ENCODE measurements at regions not wholly inside any gene's neighbourhood (a gene's known extent, or its start where the extent isn't known, plus 50 kb on each side); places are given as distances from the start of the nearest gene placed in this dataset.

DNA sequence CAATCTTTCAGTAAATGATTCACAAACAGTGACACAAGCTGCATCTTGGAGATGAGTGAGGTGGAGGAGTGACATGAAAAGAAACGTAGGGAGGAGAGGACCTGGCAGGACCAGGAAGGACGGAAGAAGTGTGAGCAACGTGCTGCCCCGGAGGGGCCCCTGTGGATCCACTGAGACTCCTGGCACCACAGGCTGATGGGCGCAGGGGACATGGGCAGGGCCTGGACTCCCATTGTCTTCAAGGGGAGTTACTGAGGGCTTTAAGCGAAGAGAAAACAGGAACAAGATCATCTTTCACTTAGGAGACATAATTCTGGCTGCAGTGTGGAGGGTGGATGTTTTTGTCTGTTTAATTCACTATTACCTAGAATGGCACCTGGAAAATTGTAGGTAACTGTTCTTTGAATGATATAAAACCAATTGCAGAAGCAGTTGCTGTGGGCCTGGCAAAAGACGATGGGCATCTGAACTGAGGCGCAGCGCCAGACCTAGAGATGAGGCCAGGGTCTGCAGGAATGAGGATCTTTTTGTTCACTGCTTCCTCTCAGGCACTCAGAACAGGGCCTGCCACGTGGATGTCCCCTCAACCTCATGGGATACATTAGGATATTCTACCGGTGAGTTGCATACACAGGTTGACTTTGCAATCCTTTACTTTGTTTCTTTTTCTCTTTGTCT, 156.4 kb downstream of the TMEM18 start:
- TF ChIP-seq POLR2A (IDR thresholded peaks at IDR 0.05; ENCODE audit: low read depth, low read length) (no peak), SPI1 (IDR thresholded peaks at IDR 0.05; ENCODE audit: low read depth, low read length) (no peak), POLR2AphosphoS5 (IDR thresholded peaks at IDR 0.05; ENCODE audit: low read depth, low read length) (no peak)

All from GM12891 (cell line).